GM12878 (cell line): ENCODE measurements at regions not wholly inside any gene's neighbourhood (a gene's known extent, or its start where the extent isn't known, plus 50 kb on each side); places are given as distances from the start of the nearest gene placed in this dataset.
A peak's percentile ranks its signal among the peaks of the same experiment; 100 is the strongest.

Experiments
- ATAC-seq: fragments of 200-7000 bp; cut with Tn5 transposase; 3 replicates; pipeline ENCODE4 v1.9.1; 2020; ENCODE audit warnings: mild to moderate bottlenecking, moderate library complexity
- BruUV-seq: library from RNA; stranded (reverse); fragments of 400-500 nt; replicated peaks from 2 replicates; lab custom pipeline; 2021; lab: Mats Ljungman, UMichigan
- CTCF ChIA-PET: fragments of 300-600 bp; sonication (Branson Sonifier 250); formaldehyde crosslinking; extraction: SDS; loops from one replicate; lab custom pipeline; 2021; ENCODE audit warnings: inconsistent platforms; lab: Yijun Ruan, JAX
- POLR2A ChIA-PET: fragments of 350-600 bp; formaldehyde crosslinking; extraction: SDS; loops from one replicate; lab custom pipeline; 2021; ENCODE audit warnings: inconsistent platforms; lab: Charles Lee
- RAD21 ChIA-PET: fragments of 300-600 bp; sonication (Branson Sonifier 250); formaldehyde crosslinking; loops from one replicate; lab custom pipeline; 2023; ENCODE audit warnings: antibody characterized with exemption; ENCODE audit not compliant: unreplicated experiment; lab: Charles Lee
- SMC1A ChIA-PET: fragments of 300-600 bp; sonication (Branson Sonifier 250); formaldehyde crosslinking; loops from one replicate; lab custom pipeline; 2023; ENCODE audit not compliant: unreplicated experiment, uncharacterized antibody; lab: Charles Lee
- DNase-seq: peaks from one replicate; pipeline ENCODE4 v3.0.0-alpha.2; 2011; ENCODE audit warnings: low read depth, low spot score
- FAIRE-seq: peaks from 3 replicates; lab custom pipeline; 2011; peaks lifted over from hg19 to GRCh38; lab: Jason Lieb, UNC
- H2AFZ ChIP-seq: 2 replicates; pipeline ENCODE4 v1.6.0; 2011; ENCODE audit warnings: low read depth, low read length, control low read depth; ENCODE audit not compliant: control insufficient read depth
- H3K27ac ChIP-seq: 2 replicates; pipeline ENCODE4 v1.5.1; 2011; ENCODE audit warnings: control low read depth; ENCODE audit not compliant: control insufficient read depth, insufficient read depth
- H3K27me3 ChIP-seq, 2 experiments: replicated peaks in 1 of 2; 2 replicates each; pipeline versions ENCODE4 v1.6.0 to v1.6.1; 2011; ENCODE audit warnings: low read length in 1 of 2; ENCODE audit not compliant: control insufficient read depth in 2 of 2, insufficient read depth in 2 of 2
- H3K36me3 ChIP-seq, 2 experiments: 2 replicates each; pipeline ENCODE4 v1.5.1; 2011; ENCODE audit warnings: low read length in 1 of 2; ENCODE audit not compliant: control insufficient read depth in 2 of 2, insufficient read depth in 2 of 2
- H3K4me1 ChIP-seq: 2 replicates; pipeline ENCODE4 v1.6.1; 2011; ENCODE audit warnings: mild to moderate bottlenecking, low read length, moderate library complexity, mixed read lengths; ENCODE audit not compliant: control insufficient read depth, insufficient read depth
- H3K4me2 ChIP-seq: 2 replicates; pipeline ENCODE4 v1.6.0; 2011; ENCODE audit warnings: control low read depth; ENCODE audit not compliant: control insufficient read depth, insufficient read depth
- H3K4me3 ChIP-seq: fragments of 200-600 bp; sonication (generic); 2 replicates; pipeline ENCODE4 v1.5.1; 2016
- H3K79me2 ChIP-seq: 2 replicates; pipeline ENCODE4 v1.6.0; 2011; ENCODE audit warnings: low read length; ENCODE audit not compliant: control insufficient read depth, insufficient read depth
- H3K9ac ChIP-seq: 2 replicates; pipeline ENCODE4 v1.8.0; 2011; ENCODE audit warnings: low read length, control low read depth, mixed read lengths; ENCODE audit not compliant: control insufficient read depth, insufficient read depth
- H3K9me3 ChIP-seq: replicated peaks from 3 replicates; pipeline ENCODE4 v1.5.1; 2011; ENCODE audit warnings: mild to moderate bottlenecking, low read length; ENCODE audit not compliant: control insufficient read depth, insufficient read depth
- H4K20me1 ChIP-seq: 2 replicates; pipeline ENCODE4 v1.6.0; 2011; ENCODE audit not compliant: control insufficient read depth, insufficient read depth
- BHLHE40 ChIP-seq, 2 experiments: fragments of 450-650 bp in 1 of 2; IDR thresholded peaks; 2 replicates each; pipeline ENCODE4 v1.6.1; 2011 to 2017; ENCODE audit warnings: low read depth in 2 of 2, borderline replicate concordance in 1 of 2, improper control_type of control experiment in 1 of 2, low read length in 1 of 2, mild to moderate bottlenecking in 1 of 2
- BRCA1 ChIP-seq: IDR thresholded peaks from 2 replicates; pipeline ENCODE4 v1.6.1; 2011; ENCODE audit warnings: low read depth, low read length, improper control_type of control experiment
- CTCF ChIP-seq, 3 experiments: IDR thresholded peaks in 2 of 3; conservative IDR thresholded peaks in 1 of 3; 2 replicates each; pipeline ENCODE4 v1.5.1; 2011; ENCODE audit warnings: low read depth in 3 of 3, low read length in 3 of 3, mild to moderate bottlenecking in 3 of 3, control low read depth in 2 of 3, moderate library complexity in 2 of 3, inconsistent platforms in 1 of 3, mixed read lengths in 1 of 3; ENCODE audit not compliant: control insufficient read depth in 2 of 3, insufficient read depth in 1 of 3; ENCODE audit errors: extremely low read depth in 1 of 3
- MXI1 ChIP-seq: fragments of 150-350 bp; IDR thresholded peaks from 2 replicates; pipeline ENCODE4 v1.6.1; 2011; ENCODE audit warnings: low read depth, mild to moderate bottlenecking, inconsistent platforms, low read length, improper control_type of control experiment
- NFXL1 ChIP-seq: fragments of 450-650 bp; IDR thresholded peaks from 2 replicates; pipeline ENCODE4 v1.6.1; 2017; ENCODE audit warnings: antibody characterized with exemption, mild to moderate bottlenecking, borderline replicate concordance
- RAD51 ChIP-seq: fragments of 450-650 bp; IDR thresholded peaks from 2 replicates; pipeline ENCODE4 v1.6.1; 2016; ENCODE audit warnings: moderate library complexity, mild to moderate bottlenecking, inconsistent platforms
- WGBS: methylation state at CpG from one replicate; pipeline ENCODE4 v1.1.6; 2016; ENCODE audit warnings: low lambda C conversion rate; ENCODE audit not compliant: insufficient replicate concordance, insufficient coverage; ENCODE audit errors: missing lambda C conversion rate; 5-methylcytosine and 5-hydroxymethylcytosine counted together
- in situ Hi-C: fragments of 300-500 bp; cut with MboI; formaldehyde crosslinking; loops from 9 replicates; pipeline ENCODE4 v1.14.3; 2018; ENCODE audit warnings: mixed read lengths
- intact Hi-C: fragments of 100-400 bp; cut with micrococcal nuclease; formaldehyde crosslinking; loops from one replicate; pipeline ENCODE4 v1.14.2; 2022; ENCODE audit not compliant: unreplicated experiment

DNA sequence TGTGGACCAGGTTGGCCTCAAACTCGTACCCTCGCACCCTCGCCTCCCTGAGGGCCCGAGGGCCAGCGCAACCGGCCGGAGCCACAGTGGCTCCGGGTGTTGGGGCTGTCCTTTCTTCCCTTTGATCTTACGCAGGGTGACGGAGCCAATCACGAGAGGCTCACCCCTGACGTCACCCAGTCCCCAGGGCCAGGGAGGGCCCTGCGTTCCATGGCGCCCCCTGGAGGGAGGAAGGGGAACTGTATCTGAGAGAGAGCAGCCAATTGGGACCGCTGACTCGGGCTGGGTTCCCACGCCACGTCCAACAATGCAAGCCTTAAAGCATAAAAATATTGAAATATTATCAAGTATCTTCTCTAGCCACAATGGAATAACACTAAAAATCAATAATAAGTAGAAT lies 432.8 kb upstream of the LRRTM4 start:
- ChIA-PET CTCF (no interaction called here), POLR2A (interaction anchor here (0.6 kb wide), 1 partner anchor 28 kb away, joined by 3 read pairs; no protein-coding TSS in a partner anchor), RAD21 (no interaction called here), SMC1A (no interaction called here)
- ATAC-seq, result no peak
- no TSS peak for BruUV-seq
- Histone ChIP-seq H3K36me3 (no peaks in the 10 kb centered on the region), H3K4me2 (no peak overlapping the region), H4K20me1 (no peaks in the 10 kb centered on the region), H3K4me3 (no peak overlapping the region), H3K79me2 (no peaks in the 10 kb centered on the region), H3K27me3 (no peaks in the 10 kb centered on the region), H2AFZ (no peak overlapping the region), H3K9ac (no peak overlapping the region), H3K4me1 (no peaks in the 10 kb centered on the region), H3K9me3 (no peaks in the 10 kb centered on the region), H3K27ac (no peak overlapping the region)
- 63% methylated on average over 18 of the region's 18 CpGs for WGBS
- intact Hi-C loops (loop anchor here (5.0 kb wide), 1 partner anchor 457 kb away; no protein-coding TSS in a partner anchor), in situ Hi-C loops (no loop called here)
- TF ChIP-seq BRCA1 (no peak), CTCF (IDR thresholded peaks at IDR 0.05 in 2 of 3, conservative IDR thresholded peaks at IDR 0.05 in 1 of 3; ENCODE audit: control insufficient read depth in 2 of 3, extremely low read depth in 1 of 3, insufficient read depth in 1 of 3, low read depth in 3 of 3, low read length in 3 of 3) (peak in 2 of 3 experiments; percentile 11 to 24; a peak in 1 of 6 replicates), RAD51 (no peak)
- no peak for FAIRE-seq
- no peak for DNase-seq

DNA sequence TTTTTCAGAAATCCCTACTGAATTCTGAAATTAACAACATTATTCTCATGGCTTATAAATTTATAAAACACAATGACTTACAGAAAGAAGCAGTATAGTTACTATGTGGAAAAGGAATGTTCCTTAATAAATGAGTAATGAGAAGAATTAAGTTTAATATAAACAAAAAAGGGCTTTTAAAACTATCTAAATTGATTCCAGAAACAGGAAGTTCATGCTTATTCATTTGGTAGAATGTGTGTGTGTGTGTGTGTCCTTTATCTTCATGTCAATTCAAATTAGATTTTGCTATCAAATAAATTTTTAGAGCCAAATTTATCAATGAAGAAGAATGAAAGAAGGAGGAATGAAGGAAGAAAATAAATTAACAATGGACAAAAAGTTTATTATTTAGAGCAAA lies 440.8 kb upstream of the LRRTM4 start:
- no peaks in the 10 kb centered on the region for H4K20me1 ChIP-seq
- CTCF ChIA-PET, result no interaction called here
- no peaks in the 10 kb centered on the region for H3K79me2 ChIP-seq
- no peak overlapping the region for H3K4me3 ChIP-seq
- no peaks in the 10 kb centered on the region for H3K27me3 ChIP-seq
- TF ChIP-seq BHLHE40 (IDR thresholded peaks at IDR 0.05; ENCODE audit: borderline replicate concordance in 1 of 2, low read depth in 2 of 2, low read length in 1 of 2), result no peak
- TF ChIP-seq MXI1, result no peak
- no peak for TF ChIP-seq NFXL1
- no peak overlapping the region for H3K4me2 ChIP-seq
- H3K36me3 ChIP-seq, result no peaks in the 10 kb centered on the region
- FAIRE-seq (no peak), ATAC-seq (no peak), DNase-seq (no peak)
- no peak overlapping the region for H3K9ac ChIP-seq
- RAD21 ChIA-PET, result no interaction called here
- H3K4me1 ChIP-seq, result no peaks in the 10 kb centered on the region
- H3K27ac ChIP-seq, result no peak overlapping the region
- intact Hi-C loops (no loop called here), in situ Hi-C loops (no loop called here)
- SMC1A ChIA-PET, result no interaction called here
- H2AFZ ChIP-seq, result no peak overlapping the region
- no peaks in the 10 kb centered on the region for H3K9me3 ChIP-seq
- POLR2A ChIA-PET, result no interaction called here
- BruUV-seq, result no TSS peak
